ENCODE measurements at regions not wholly inside any gene's neighbourhood (a gene's known extent, or its start where the extent isn't known, plus 50 kb on each side); places are given as distances from the start of the nearest gene placed in this dataset.

- H3K4me3 ChIP-seq (ENCODE audit: low read depth, low read length), result no peak overlapping the region
- DNase-seq (ENCODE audit: low read depth), result no peak
- no peak for TF ChIP-seq CTCF (IDR thresholded peaks at IDR 0.05; ENCODE audit: insufficient read depth, low read depth, low read length)
Measured at GRCh38 chr10:78295242-78295641, 261.6 kb downstream of the RPS24 start.

DNA sequence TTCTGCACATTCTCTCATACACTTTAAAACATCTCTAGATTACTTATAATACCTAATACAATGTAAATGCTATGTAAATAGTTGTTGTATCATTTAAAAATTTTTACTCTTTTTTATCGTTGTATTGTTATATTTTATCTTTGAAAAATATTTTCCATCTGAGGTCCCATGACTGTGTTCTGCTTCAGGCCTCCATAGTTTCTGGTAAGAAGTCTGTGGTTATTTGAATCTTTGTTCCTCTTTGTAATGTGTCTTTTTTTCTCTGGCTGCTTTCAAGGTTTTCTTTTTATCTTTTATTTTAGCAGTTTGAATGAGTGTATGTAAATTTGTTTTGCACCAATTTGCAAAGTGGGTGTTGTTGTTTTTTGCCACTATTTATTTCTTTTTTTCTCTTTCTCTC lies 263.1 kb downstream of the RPS24 start:
- no peak overlapping the region for H3K4me3 ChIP-seq (ENCODE audit: low read depth, low read length)
- TF ChIP-seq CTCF (IDR thresholded peaks at IDR 0.05; ENCODE audit: insufficient read depth, low read depth, low read length), result no peak
- DNase-seq (ENCODE audit: low read depth), result no peak

DNA sequence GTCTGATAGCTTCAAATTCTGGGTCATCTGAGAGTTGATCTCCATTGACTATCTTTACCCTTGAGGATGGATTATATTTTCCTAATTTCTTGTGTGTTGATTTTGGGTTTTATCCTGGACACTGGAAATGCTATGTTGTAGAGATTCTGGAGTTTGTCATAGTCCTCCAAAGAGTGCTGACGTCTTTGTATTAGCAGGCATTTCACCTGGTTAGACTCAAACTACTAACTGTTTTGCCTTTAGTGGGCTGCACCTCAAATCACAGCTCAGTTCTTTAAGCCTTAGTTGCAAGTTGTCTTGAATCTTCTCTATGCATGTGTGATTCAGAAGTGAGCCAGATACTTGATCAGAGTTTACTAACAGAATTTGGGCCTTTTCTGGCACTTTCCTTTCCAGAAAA lies 264.3 kb downstream of the RPS24 start:
- no peak for DNase-seq (ENCODE audit: low read depth)
- H3K4me3 ChIP-seq (ENCODE audit: low read depth, low read length), result no peak overlapping the region
- no peak for TF ChIP-seq CTCF (IDR thresholded peaks at IDR 0.05; ENCODE audit: insufficient read depth, low read depth, low read length)

- no peak for DNase-seq (ENCODE audit: low read depth)
- TF ChIP-seq CTCF (IDR thresholded peaks at IDR 0.05; ENCODE audit: insufficient read depth, low read depth, low read length), result no peak
Measured at GRCh38 chr10:78298835-78299234, 265.2 kb downstream of the RPS24 start.

GRCh38 chr10:78299851-78300468 lies 266.3 kb downstream of the RPS24 start:
- DNase-seq (ENCODE audit: low read depth), result no peak
- no peak for TF ChIP-seq CTCF (IDR thresholded peaks at IDR 0.05; ENCODE audit: insufficient read depth, low read depth, low read length)
- H3K4me3 ChIP-seq (ENCODE audit: low read depth, low read length), result no peak overlapping the region

More at GRCh38 chr10:78298835-78299234, 265.2 kb downstream of the RPS24 start:
- no peak overlapping the region for H3K4me3 ChIP-seq (ENCODE audit: low read depth, low read length)

DNA sequence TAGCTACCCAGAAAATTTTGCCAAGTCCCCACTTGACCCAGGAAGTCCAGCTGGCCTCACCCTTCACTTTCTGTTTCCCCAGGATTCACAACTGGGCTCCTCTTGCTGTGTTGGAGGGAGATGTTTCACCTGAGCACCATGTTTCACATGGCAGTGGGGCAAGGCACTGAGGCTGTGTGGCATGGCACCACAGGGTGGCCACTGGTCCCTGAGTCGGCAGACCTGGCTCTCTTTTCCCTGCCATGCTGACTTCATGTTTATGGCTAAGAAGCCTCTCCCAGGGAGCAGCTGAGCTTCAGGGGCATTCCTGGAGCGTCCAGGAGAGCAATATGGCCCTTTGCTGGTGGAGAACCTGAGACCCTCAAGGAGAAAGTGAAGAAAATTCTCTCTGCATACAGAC lies 266.9 kb downstream of the RPS24 start:
- no peak for TF ChIP-seq CTCF (IDR thresholded peaks at IDR 0.05; ENCODE audit: insufficient read depth, low read depth, low read length)
- no peak for DNase-seq (ENCODE audit: low read depth)
- H3K4me3 ChIP-seq (ENCODE audit: low read depth, low read length), result no peak overlapping the region

- DNase-seq (ENCODE audit: low read depth), result no peak
- no peak for TF ChIP-seq CTCF (IDR thresholded peaks at IDR 0.05; ENCODE audit: insufficient read depth, low read depth, low read length)
- no peak overlapping the region for H3K4me3 ChIP-seq (ENCODE audit: low read depth, low read length)
Measured at GRCh38 chr10:78301481-78301880, 267.8 kb downstream of the RPS24 start.

All from fibroblast of villous mesenchyme (primary cell).